Nephron progenitor cell (in vitro differentiated cells): ENCODE measurements at regions not wholly inside any gene's neighbourhood (a gene's known extent, or its start where the extent isn't known, plus 50 kb on each side); places are given as distances from the start of the nearest gene placed in this dataset.

Source experiments
- DNase-seq: peaks from one replicate; pipeline ENCODE4 v3.0.0; 2021
- H3K27ac Mint-ChIP-seq: 2 replicates; pipeline ENCODE4 v1.8.0; 2021; ENCODE audit warnings: mild to moderate bottlenecking, moderate library complexity, mixed read lengths
- H3K27me3 Mint-ChIP-seq: 2 replicates; pipeline ENCODE4 v1.8.0; 2021; ENCODE audit warnings: mild to moderate bottlenecking, low read depth, mixed read lengths; ENCODE audit not compliant: poor library complexity
- H3K36me3 Mint-ChIP-seq: 2 replicates; pipeline ENCODE4 v1.8.0; 2021; ENCODE audit warnings: low read depth, mixed read lengths
- H3K4me1 Mint-ChIP-seq: 2 replicates; pipeline ENCODE4 v1.8.0; 2021; ENCODE audit warnings: mixed read lengths
- H3K4me3 Mint-ChIP-seq: 2 replicates; pipeline ENCODE4 v1.8.0; 2021; ENCODE audit warnings: mild to moderate bottlenecking, moderate library complexity, mixed read lengths
- H3K9me3 Mint-ChIP-seq: 2 replicates; pipeline ENCODE4 v1.8.0; 2021; ENCODE audit warnings: mild to moderate bottlenecking, moderate library complexity, mixed read lengths
- TF ChIP-seq, protein P1 (sequence below): fragments of 200-600 bp; sonication (generic); IDR thresholded peaks from 2 replicates; pipeline ENCODE4 v1.5.0; 2021; ENCODE audit warnings: antibody characterized with exemption

DNA sequence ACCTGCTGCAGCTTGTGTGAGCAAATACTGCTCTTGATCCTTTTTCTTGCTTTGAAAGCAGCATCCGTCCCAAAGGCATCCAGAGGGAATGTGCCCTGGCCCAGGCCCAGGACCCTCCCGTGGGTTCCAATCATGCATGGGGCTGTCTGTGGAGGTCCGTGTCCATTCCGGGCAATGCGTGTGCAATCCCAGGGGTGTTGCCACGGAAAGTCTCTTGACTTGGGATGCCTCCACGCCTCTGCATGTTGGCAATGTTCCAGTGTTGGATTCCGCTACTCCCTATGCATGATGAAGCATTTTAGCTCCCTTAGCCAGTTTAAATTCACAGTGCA, 105.7 kb downstream of the SNRPN start:
- TF ChIP-seq, protein P1, sequence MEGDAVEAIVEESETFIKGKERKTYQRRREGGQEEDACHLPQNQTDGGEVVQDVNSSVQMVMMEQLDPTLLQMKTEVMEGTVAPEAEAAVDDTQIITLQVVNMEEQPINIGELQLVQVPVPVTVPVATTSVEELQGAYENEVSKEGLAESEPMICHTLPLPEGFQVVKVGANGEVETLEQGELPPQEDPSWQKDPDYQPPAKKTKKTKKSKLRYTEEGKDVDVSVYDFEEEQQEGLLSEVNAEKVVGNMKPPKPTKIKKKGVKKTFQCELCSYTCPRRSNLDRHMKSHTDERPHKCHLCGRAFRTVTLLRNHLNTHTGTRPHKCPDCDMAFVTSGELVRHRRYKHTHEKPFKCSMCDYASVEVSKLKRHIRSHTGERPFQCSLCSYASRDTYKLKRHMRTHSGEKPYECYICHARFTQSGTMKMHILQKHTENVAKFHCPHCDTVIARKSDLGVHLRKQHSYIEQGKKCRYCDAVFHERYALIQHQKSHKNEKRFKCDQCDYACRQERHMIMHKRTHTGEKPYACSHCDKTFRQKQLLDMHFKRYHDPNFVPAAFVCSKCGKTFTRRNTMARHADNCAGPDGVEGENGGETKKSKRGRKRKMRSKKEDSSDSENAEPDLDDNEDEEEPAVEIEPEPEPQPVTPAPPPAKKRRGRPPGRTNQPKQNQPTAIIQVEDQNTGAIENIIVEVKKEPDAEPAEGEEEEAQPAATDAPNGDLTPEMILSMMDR = no peak
- no peak overlapping the region for H3K27ac Mint-ChIP-seq
- H3K36me3 Mint-ChIP-seq = peaks cover 100% of the 10 kb centered on the region
- peaks cover 14% of the 10 kb centered on the region for H3K27me3 Mint-ChIP-seq
- peaks cover 100% of the 10 kb centered on the region for H3K9me3 Mint-ChIP-seq
- no peaks in the 10 kb centered on the region for H3K4me1 Mint-ChIP-seq
- no peak for DNase-seq
- H3K4me3 Mint-ChIP-seq = no peak overlapping the region

DNA sequence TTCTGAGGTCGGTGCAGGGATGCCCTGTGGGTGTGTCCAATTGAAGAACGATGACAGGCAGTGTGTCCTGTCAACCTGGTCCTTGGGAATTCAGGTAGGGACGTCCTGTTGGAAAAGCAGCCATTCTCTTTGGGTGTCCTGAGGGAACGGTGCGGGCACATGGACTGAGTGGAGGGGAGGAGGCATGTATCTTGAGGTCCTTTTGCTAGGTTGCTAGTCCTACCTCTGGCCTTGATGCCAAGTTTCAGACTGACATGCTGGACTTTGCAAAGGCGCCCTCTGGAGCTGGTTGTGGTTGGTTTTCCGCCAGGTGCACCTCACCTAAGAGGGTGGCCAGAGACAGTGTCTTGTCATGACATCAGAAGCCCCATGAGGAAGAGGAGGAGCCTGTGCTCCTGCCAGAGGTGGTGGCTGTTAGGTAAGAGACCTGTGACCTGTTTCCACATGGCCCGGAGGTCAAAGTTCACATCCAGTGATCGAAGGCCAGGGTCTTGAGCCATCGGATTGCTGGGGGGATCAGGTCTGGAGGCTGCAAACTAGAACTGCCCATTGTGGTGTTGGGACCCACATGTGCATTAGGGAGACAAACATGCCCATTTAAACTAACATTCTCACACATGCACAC, 106.3 kb downstream of the SNRPN start:
- DNase-seq = no peak
- H3K4me3 Mint-ChIP-seq = peak overlapping the region; percentile 38
- no peak overlapping the region for H3K27ac Mint-ChIP-seq
- H3K27me3 Mint-ChIP-seq = peaks cover 14% of the 10 kb centered on the region
- peaks cover 100% of the 10 kb centered on the region for H3K36me3 Mint-ChIP-seq
- peaks cover 100% of the 10 kb centered on the region for H3K9me3 Mint-ChIP-seq
- TF ChIP-seq, protein P1 = no peak
- no peaks in the 10 kb centered on the region for H3K4me1 Mint-ChIP-seq

DNA sequence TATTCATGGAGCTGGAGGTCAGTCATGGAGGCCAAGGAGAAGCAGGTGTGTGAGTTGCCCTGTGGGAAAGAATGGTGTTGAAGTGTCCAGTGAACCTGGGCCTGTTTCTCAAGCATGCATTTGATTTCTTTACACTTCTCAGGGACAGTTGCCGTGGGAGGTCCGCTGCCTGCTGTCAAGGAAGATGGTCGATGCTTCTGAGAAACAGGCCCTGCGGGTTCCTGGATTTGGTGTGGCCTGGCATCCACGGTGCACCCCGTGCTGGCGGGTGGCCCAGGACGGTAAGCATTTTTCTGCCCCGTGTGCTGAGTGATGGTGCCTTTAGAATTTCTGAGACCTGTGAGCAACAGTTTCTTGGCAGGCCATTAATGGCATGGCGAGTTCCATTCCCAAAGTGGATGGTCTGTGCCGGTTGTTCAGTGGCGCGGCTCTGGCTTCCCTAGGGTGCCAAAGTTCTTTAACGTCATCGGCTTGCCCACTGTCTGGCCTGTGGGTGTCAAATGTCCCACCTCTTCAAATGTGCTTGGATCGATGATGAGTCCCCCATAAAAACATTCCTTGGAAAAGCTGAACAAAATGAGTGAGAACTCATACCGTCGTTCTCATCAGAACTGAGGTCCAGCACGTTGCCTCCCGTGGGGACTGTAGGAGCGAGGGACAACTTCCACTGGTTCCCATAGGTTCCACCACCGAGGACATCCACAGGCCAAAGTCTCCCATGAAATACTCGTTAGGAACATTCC, 107.2 kb downstream of the SNRPN start:
- peaks cover 100% of the 10 kb centered on the region for H3K36me3 Mint-ChIP-seq
- no peak overlapping the region for H3K27ac Mint-ChIP-seq
- no peaks in the 10 kb centered on the region for H3K4me1 Mint-ChIP-seq
- H3K27me3 Mint-ChIP-seq = peaks cover 14% of the 10 kb centered on the region
- peaks cover 100% of the 10 kb centered on the region for H3K9me3 Mint-ChIP-seq
- DNase-seq = no peak
- TF ChIP-seq, protein P1 = no peak
- H3K4me3 Mint-ChIP-seq = peak overlapping the region; percentile 22

DNA sequence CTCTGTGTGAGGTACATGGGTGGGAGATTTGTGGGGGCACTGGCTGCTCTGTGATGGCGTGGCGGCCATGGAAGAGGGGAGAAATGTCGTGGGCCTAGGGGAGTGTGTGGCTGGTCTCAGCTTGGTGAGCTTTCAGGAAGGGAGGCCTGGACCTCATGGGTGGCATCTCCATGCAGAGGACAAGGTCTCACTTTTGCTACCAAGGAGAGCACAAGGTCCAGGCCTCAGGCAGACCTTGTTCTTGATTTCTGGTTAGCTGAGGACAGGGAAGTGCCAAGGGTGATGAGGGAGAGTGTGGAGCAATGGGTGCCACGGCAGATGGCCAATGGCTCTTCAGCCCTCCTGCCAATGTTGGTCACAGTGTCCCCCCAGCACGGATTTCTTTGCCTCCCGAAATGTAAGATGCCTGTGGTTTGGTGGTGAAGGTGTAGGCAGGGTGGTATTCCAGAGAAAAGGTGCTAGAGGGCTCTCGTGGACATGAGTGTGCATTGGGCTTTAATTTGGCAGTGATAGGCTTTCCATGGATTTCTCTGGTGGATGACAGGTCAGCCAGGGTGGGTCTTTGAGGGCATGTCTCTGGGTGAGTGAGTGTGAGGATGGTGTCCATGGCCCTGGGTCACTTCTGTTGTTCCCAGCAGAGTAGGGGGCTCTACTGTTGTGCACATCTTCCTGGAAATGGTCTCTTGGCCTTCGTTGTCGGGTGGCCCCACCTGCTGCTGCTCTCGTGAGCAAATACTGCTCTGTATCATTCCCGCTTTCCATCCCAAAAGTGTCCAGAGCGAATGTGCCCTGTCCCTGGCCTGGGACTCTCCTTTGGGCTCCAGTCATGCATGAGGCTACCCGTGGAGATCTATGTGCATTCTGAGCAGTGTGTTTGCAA, 108.0 kb downstream of the SNRPN start:
- Mint-ChIP-seq H3K27ac (no peak overlapping the region), H3K36me3 (peaks cover 100% of the 10 kb centered on the region), H3K4me1 (no peaks in the 10 kb centered on the region), H3K4me3 (no peak overlapping the region), H3K9me3 (peaks cover 100% of the 10 kb centered on the region), H3K27me3 (peaks cover 15% of the 10 kb centered on the region)
- DNase-seq = no peak
- TF ChIP-seq, protein P1 = no peak

DNA sequence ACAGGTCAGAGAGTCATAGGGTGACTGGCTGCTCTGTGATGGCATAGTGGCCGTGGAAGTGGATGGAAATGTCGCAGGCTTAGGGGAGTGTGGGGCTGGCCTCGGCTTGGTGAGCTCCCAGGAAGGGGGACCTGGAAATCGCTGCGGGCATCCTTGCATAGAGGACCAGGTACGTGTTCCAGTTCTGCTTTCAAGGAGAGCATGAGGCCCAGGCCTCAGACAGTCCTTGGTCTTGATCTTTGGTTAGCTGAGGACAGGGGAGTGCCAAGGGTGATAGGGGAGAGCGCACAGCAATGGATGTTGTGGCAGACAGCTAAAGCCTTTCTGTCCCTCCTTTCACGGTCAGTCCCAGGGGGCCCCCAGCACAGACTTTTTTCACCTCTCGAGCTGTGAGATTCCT, 110.5 kb downstream of the SNRPN start:
- TF ChIP-seq, protein P1 = no peak
- Mint-ChIP-seq H3K27me3 (peaks cover 13% of the 10 kb centered on the region), H3K27ac (no peak overlapping the region), H3K36me3 (peaks cover 100% of the 10 kb centered on the region), H3K4me1 (no peaks in the 10 kb centered on the region), H3K4me3 (no peak overlapping the region), H3K9me3 (peaks cover 100% of the 10 kb centered on the region)
- DNase-seq = no peak
